ENCODE measurements at regions not wholly inside any gene's neighbourhood (a gene's known extent, or its start where the extent isn't known, plus 50 kb on each side); places are given as distances from the start of the nearest gene placed in this dataset.
"Not testable (repeated sequence)": the region's sequence is repeated elsewhere in the genome, so short reads cannot be mapped to it uniquely, and the experiment has no call there.

GRCh38 chr10:2887391-2888070 lies 179.8 kb upstream of the PFKP start:
- no peak for DNase-seq

DNA sequence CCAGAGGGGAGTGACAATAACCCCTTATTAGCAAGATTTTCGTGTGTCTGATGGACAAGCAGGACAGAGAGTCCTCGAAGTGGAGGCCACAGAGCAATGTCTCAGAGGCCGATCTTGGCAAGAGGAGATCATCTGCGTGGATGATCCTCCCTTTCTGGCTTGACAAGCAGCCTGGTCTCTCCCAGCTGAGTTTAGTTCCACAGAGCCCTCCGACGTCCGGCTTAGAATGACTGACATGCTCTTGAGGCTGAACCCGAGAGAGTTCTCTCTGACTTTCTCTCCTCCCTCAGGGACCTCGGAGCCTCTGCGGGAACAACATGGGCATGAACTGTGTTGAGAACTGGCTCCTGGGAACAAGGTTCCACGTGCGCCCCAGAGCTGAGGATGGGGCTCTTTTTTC lies 180.7 kb upstream of the PFKP start:
- no peak for DNase-seq

GRCh38 chr10:2885288-2886278 lies 181.8 kb upstream of the PFKP start:
- no peak for DNase-seq

DNA sequence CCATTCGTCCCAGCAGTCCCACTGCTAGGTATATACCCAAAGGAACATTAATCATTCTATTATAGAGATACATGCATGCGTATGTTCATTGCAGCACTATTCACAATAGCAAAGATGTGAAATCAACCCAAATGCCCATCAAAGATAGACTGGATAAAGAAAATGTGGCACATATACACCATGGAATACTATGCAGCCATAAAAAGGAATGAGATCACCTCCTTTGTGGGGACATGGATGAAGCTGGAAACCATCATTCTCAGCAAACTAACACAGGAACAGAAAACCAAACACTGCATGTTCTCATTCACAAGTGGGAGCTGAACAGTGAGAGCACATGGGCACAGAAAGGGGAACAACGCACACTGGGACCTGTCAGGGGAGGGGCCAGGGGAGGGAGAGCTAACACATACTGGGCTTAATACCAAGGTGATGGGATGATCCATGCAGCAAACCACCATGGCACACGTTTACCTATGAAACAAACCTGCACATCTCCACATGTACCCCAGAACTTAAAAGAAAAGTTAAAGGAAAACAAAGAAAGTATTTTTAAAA lies 183.3 kb upstream of the PFKP start:
- not testable (repeated sequence) for DNase-seq

- no peak for DNase-seq
Observed at GRCh38 chr10:2883238-2883637, 184.1 kb upstream of the PFKP start.

DNA sequence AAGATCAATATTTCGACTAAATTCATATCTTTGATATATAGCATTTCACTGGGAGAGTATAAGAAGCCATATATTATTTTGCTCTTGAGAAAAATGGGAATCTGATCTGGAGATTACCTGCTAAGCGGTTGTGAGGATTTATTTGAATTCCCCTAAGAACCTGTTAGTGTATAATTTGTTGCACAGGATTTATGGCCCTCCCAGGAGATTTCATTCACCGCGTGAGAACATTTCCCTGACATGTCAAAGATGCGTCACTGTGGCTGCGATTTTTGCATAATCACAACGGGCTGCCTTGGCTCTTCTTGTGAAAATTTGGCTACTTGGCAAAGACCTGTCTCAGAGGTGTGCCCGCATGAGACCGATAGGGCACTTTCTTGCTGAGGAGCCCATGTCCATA lies 184.7 kb upstream of the PFKP start:
- DNase-seq, result no peak

GRCh38 chr10:2881720-2882620 lies 185.4 kb upstream of the PFKP start:
- DNase-seq, result no peak

DNA sequence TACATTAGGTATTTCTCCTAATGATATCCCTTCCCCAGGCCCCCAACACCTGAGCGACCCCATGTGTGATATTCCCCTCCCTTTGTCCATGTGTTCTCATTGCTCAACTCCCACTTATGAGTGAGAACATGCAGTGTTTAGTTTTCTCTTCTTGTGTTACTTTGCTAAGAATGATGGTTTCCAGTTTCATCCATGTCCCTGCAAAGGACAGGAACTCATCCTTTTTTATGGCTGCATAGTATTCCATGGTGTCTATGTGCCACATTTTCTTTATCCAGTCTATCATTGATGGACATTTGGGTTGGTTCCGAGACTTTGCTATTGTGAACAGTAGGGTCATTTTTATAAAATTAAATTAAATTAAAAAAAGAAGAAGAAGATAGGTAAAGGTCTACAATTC lies 187.3 kb upstream of the PFKP start:
- not testable (repeated sequence) for DNase-seq

DNA sequence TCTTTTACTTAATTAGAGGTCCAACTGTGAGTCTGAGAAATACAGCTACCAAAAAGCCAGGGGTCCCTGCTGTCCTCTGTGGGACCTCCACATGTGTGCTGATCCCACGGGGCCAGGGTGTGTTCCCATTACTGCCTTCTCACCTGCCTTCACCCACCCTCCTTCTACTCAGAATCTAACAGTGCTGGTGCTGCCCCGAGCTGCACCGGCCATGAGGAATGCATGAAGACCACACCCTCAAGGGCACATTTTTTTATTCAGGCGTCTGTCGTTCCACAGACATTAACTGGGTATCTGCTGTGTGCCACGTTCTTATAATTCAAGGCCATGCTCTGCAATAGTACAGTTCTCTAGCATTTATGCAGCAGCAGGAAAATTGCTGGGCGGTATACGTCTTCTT lies 188.5 kb upstream of the PFKP start:
- DNase-seq, result no peak

GRCh38 chr10:2876032-2876431 lies 191.3 kb upstream of the PFKP start:
- no peak for DNase-seq

- no peak for DNase-seq
Observed at GRCh38 chr10:2874963-2875362, 192.4 kb upstream of the PFKP start.

DNA sequence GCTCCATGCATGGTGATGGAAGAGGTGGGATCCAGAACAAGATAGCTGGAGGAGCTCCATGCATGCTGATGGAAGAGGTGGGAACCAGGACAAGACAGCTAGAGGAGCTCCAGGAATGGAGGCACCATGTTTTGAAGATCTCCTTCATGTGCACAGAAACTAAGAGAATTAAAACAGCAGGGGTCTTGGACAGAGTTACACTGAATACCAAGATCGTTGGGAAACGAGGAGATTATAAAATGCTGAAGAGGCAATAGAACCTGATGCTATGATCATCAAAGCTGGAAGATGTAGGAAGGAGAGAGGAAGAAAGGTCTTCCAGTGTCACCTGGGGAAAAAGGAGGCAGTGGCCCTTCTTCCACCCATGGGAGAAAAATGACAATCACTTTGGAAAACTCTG lies 193.6 kb upstream of the PFKP start:
- no peak for DNase-seq

- no peak for DNase-seq
Observed at GRCh38 chr10:2871673-2872219, 195.6 kb upstream of the PFKP start.

DNA sequence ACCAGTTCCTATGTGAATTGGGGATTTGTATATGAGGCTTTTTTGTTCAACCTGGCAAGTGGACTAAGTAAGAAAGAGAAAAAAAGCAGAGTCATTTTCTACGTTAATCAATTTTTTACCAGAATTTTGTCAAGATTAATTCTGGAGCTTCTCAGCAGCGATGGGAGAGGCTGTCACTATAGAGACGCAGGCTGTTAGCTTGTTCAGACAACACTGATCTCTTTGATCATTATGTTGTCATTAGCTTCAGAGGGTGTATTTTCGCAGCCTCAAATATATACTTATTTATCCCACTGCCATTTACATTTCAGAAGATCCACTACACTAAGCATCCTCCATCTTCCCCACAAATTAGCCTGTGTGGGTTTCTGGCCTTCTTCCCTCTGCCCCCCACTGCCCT lies 196.7 kb upstream of the PFKP start:
- no peak for DNase-seq

GRCh38 chr10:2867788-2868299 lies 199.5 kb upstream of the PFKP start:
- DNase-seq, result no peak

DNA sequence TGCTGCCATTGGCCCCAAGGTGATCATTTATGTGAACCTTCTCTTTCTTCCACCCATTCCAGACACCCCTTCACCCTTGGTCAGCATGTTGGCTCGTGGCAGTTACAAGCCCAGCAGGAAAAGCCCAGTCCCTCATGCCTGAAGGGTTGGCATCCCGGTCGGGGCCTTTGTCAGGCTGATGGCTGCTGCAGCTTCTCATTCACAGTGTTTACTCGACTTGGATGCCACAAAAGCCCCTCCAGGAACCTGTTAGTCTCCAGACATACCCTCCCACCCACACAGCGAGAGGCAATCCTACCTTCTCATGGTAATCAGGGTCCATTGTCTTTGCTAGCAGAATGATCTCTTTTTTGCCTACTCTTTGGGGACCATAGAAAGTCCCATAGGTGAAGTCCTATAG lies 200.8 kb upstream of the PFKP start:
- no peak for DNase-seq

GRCh38 chr10:2861632-2862210 lies 205.6 kb upstream of the PFKP start:
- DNase-seq, result no peak

GRCh38 chr10:2858452-2858851 lies 208.9 kb upstream of the PFKP start:
- DNase-seq, result no peak

GRCh38 chr10:2856598-2856997 lies 210.8 kb upstream of the PFKP start:
- no peak for DNase-seq

DNA sequence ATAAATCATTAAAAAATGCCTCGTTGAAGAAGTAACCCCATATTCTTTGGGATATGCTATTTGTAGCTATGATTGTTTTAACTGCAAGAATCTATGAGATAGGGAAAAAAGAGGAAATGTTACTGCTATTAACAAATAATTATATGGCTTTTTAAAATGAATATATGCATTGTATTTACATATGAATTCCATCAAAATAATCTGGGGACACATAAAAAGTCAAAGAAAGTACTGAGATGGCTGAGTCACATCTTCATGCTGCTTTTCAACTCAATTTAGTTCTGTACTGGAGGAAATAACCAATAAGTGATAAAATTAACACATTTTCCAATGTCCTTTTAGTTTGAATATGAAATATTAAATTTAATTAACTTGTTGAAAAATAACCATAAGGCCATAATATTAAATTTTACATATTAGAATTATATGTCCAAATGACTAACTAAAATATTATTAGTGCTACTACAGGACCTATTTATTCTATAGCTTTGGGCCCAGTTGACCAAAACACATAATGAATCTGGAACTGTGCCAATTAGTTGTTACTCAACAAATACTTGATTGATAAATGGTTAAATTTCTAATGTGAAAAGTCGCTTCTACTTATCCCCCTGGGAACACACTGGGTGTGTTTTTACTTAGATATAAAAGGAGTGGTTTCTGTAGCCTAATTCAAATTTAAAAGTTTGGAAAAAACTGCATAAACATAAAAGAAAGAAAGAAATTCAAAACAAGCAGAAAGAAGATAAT lies 214.6 kb upstream of the PFKP start:
- DNase-seq, result no peak

GRCh38 chr10:2851566-2851965 lies 215.8 kb upstream of the PFKP start:
- no peak for DNase-seq

Data from activated T-cell treated with anti-CD3 and anti-CD28 coated beads for 4 hours (primary cell).